ENCODE measurements at regions not wholly inside any gene's neighbourhood (a gene's known extent, or its start where the extent isn't known, plus 50 kb on each side); places are given as distances from the start of the nearest gene placed in this dataset.

- intact Hi-C loops (cut with micrococcal nuclease; ENCODE audit: unreplicated experiment): loop anchor here (1.0 kb wide), 2 partner anchors 131 to 211 kb away; no protein-coding TSS in a partner anchor
- ChIA-PET POLR2A (ENCODE audit: unreplicated experiment) (interaction anchor here (0.5 to 1.0 kb wide), 2 partner anchors 53 to 1062 kb away, joined by 3 to 5 read pairs; no protein-coding TSS in a partner anchor), CTCF (no interaction called here)
- H3K9me3 ChIP-seq (ENCODE audit: insufficient read depth, low read depth): no peaks in the 10 kb centered on the region
- BruUV-seq (replicated peaks): no TSS peak
- DNase-seq: peak in 1 of 2 experiments; percentile 37
- peaks cover 29% of the 10 kb centered on the region; the same call in 1 of the 2 replicates for H3F3A ChIP-seq (ENCODE audit: insufficient read depth, low read depth)
- no peaks in the 10 kb centered on the region for H4K20me1 ChIP-seq (ENCODE audit: insufficient read depth)
- no peak for TF ChIP-seq EZH2 (IDR thresholded peaks at IDR 0.05; ENCODE audit: low read depth)
- TF ChIP-seq, protein P1, sequence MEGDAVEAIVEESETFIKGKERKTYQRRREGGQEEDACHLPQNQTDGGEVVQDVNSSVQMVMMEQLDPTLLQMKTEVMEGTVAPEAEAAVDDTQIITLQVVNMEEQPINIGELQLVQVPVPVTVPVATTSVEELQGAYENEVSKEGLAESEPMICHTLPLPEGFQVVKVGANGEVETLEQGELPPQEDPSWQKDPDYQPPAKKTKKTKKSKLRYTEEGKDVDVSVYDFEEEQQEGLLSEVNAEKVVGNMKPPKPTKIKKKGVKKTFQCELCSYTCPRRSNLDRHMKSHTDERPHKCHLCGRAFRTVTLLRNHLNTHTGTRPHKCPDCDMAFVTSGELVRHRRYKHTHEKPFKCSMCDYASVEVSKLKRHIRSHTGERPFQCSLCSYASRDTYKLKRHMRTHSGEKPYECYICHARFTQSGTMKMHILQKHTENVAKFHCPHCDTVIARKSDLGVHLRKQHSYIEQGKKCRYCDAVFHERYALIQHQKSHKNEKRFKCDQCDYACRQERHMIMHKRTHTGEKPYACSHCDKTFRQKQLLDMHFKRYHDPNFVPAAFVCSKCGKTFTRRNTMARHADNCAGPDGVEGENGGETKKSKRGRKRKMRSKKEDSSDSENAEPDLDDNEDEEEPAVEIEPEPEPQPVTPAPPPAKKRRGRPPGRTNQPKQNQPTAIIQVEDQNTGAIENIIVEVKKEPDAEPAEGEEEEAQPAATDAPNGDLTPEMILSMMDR (conservative IDR thresholded peaks at IDR 0.05): no peak
- H3K4me2 ChIP-seq: peak overlapping the region; percentile 84
- H3K9me2 ChIP-seq (ENCODE audit: insufficient read depth): no peaks in the 10 kb centered on the region
- H3K4me3 ChIP-seq: peak overlapping the region; percentile 78
- no peaks in the 10 kb centered on the region for H3K36me3 ChIP-seq (ENCODE audit: low read depth)
- H3K79me2 ChIP-seq (ENCODE audit: low read depth): no peaks in the 10 kb centered on the region
- peaks cover 46% of the 10 kb centered on the region for H3K4me1 ChIP-seq (replicated peaks; ENCODE audit: insufficient read depth)
- peak overlapping the region; percentile 85 for H2AFZ ChIP-seq
- H3K27me3 ChIP-seq (ENCODE audit: insufficient read depth, low read depth): no peaks in the 10 kb centered on the region
- H3K27ac ChIP-seq: peak overlapping the region; percentile 85
Measured at GRCh38 chr5:56480705-56481427, 247.7 kb upstream of the ANKRD55 start.

GRCh38 chr5:56480078-56480704, 247.1 kb upstream of the ANKRD55 start:
- H3K4me3 ChIP-seq: peak overlapping the region; percentile 78

GRCh38 chr5:56479696-56480077, 246.6 kb upstream of the ANKRD55 start:
- peak overlapping the region; percentile 85 for H3K27ac ChIP-seq
- peak overlapping the region; percentile 78; the same call in 1 of the 2 replicates for H3K4me3 ChIP-seq
- H3K36me3 ChIP-seq (ENCODE audit: low read depth): no peaks in the 10 kb centered on the region
- intact Hi-C loops (cut with micrococcal nuclease; ENCODE audit: unreplicated experiment): loop anchor here (1.0 to 5.0 kb wide), 2 partner anchors 209 to 338 kb away; partner anchors contain the start of gene MAP3K1
- no peaks in the 10 kb centered on the region for H4K20me1 ChIP-seq (ENCODE audit: insufficient read depth)
- peaks cover 32% of the 10 kb centered on the region; the same call in 1 of the 2 replicates for H3F3A ChIP-seq (ENCODE audit: insufficient read depth, low read depth)
- H3K9me2 ChIP-seq (ENCODE audit: insufficient read depth): no peaks in the 10 kb centered on the region
- H3K4me1 ChIP-seq (replicated peaks; ENCODE audit: insufficient read depth): peaks cover 54% of the 10 kb centered on the region
- H3K79me2 ChIP-seq (ENCODE audit: low read depth): no peaks in the 10 kb centered on the region
- no peak for TF ChIP-seq EZH2 (IDR thresholded peaks at IDR 0.05; ENCODE audit: low read depth)
- TF ChIP-seq, protein P1 (conservative IDR thresholded peaks at IDR 0.05): no peak
- peak overlapping the region; percentile 85; the same call in 1 of the 2 replicates for H2AFZ ChIP-seq
- ChIA-PET CTCF (no interaction called here), POLR2A (ENCODE audit: unreplicated experiment) (no interaction called here)
- no peaks in the 10 kb centered on the region for H3K27me3 ChIP-seq (ENCODE audit: insufficient read depth, low read depth)
- H3K4me2 ChIP-seq: peak overlapping the region; percentile 84
- BruUV-seq (replicated peaks): no TSS peak
- DNase-seq: no peak
- H3K9me3 ChIP-seq (ENCODE audit: insufficient read depth, low read depth): no peaks in the 10 kb centered on the region

More at GRCh38 chr5:56480078-56480704, 247.1 kb upstream of the ANKRD55 start:
- Histone ChIP-seq H2AFZ (peak overlapping the region; percentile 85), H4K20me1 (ENCODE audit: insufficient read depth) (no peaks in the 10 kb centered on the region), H3K27me3 (ENCODE audit: insufficient read depth, low read depth) (no peaks in the 10 kb centered on the region), H3K9me3 (ENCODE audit: insufficient read depth, low read depth) (no peaks in the 10 kb centered on the region), H3F3A (ENCODE audit: insufficient read depth, low read depth) (peaks cover 32% of the 10 kb centered on the region; the same call in 1 of the 2 replicates), H3K9me2 (ENCODE audit: insufficient read depth) (no peaks in the 10 kb centered on the region), H3K79me2 (ENCODE audit: low read depth) (no peaks in the 10 kb centered on the region), H3K27ac (peak overlapping the region; percentile 85), H3K36me3 (ENCODE audit: low read depth) (no peaks in the 10 kb centered on the region), H3K4me2 (peak overlapping the region; percentile 84), H3K4me1 (replicated peaks; ENCODE audit: insufficient read depth) (peaks cover 53% of the 10 kb centered on the region)
- DNase-seq: peak in 1 of 2 experiments; percentile 8
- ChIA-PET POLR2A (ENCODE audit: unreplicated experiment) (interaction anchor here (0.5 kb wide), 1 partner anchor 1061 kb away, joined by 5 read pairs; no protein-coding TSS in a partner anchor), CTCF (no interaction called here)
- intact Hi-C loops (cut with micrococcal nuclease; ENCODE audit: unreplicated experiment): loop anchor here (1.0 kb wide), 1 partner anchor 210 kb away; no protein-coding TSS in a partner anchor
- TSS peak; percentile 61 for BruUV-seq (replicated peaks)
- TF ChIP-seq, protein P1 (conservative IDR thresholded peaks at IDR 0.05): no peak
- TF ChIP-seq EZH2 (IDR thresholded peaks at IDR 0.05; ENCODE audit: low read depth): no peak

All from PC-9 (cell line).